Hindlimb muscle (tissue), 1 donor: ENCODE measurements at regions not wholly inside any gene's neighbourhood (a gene's known extent, or its start where the extent isn't known, plus 50 kb on each side); places are given as distances from the start of the nearest gene placed in this dataset.

ENCODE experiments used
- DNase-seq: peaks from one replicate; pipeline ENCODE4 v3.0.0-alpha.2; 2013

DNA sequence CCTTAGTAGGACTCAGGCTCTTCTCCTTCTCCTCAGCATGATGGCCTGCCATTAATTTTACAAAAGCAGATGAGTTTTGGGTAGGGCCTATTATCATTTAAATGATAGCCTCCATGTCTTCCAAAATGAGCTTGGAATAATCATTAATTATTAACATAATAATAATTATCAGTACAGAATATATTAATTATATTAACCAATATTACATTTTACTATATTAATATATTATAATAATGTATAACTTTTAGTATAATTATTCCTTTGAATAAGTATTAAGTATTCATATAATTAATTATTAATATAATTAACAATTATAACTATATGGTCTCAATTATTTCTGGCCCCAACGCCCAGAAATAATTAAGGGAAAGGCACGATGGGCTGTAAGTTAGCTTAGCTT is 318.6 kb upstream of the ADGRL4 start:
- DNase-seq, result no peak

DNA sequence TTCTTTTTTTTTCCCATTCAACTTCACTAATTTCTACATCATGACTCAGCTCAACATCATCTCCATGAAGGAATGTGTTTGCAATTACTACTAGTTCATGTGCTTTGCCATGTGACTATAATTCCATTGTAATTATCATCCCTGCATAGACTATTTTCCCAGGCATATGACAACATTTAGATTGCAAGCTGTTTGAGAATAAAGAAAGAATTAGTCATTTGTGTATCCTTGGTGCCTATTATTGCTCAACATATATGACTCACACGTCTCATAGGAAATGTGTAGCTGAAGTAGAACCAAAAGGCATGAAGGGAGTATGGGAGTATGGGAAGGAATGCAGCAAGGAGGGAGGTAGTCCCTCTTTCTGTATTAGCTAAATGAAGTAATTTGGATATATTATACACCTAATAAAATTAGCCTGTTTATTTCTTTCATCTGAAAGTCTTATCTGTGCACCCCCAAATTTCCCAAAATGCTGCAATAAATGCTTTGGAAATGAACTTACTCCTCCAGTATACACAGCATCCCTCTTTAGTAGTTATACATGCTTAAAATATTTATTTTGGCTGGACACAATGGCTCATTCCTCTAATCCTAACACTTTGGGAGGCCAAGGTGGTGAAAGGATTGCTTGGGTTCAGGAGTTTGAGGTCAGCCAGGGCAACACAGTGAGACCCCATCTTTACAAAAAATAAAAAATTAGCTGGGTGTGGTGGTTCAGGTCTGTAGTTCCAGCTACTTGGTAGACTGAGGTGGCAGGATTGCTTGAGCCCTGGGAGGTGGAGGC is 316.9 kb upstream of the ADGRL4 start:
- DNase-seq, result no peak

DNA sequence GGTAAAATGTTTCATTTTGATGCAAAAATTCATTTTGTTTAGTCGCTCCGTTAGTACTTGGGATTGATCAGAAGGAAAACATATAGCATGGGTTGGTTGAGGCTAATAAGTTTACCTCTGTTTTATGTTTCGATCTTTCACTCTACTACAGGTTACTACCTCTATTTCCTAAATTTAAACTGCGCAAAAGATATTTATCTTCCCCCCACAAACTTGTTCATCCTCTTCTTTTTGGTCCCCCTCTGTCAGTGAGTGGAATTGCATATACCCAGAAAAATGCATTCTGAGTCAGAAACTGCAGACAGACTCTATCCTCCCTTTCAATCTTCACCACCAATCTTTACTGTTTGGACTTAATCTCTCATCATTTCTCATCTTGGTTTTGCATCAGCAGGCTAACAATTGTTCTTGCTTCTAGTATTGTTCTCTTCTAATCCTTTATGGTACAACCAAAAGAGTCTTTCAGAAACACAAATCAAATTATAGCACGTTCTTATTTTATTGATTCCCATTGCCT is 316.0 kb upstream of the ADGRL4 start:
- no peak for DNase-seq

DNA sequence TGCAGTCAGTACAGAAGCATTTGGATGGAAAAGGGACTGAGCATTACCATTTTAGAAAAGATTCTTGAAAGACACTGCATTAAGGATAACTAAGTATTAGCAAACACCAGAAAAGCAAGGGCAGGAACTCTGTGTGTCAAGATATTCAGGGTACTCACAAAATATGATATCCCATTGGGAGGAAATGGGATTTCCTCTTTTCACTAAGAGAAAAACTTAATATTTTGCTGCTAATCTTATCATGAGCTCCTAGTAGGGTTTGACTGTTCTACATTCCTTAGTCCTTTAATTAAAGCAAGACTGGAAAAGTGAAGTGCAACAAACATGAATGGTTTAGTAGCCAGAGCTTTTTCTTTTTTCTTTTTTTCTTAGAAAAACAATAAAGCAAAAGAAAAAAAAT is 305.9 kb upstream of the ADGRL4 start:
- DNase-seq, result no peak

DNA sequence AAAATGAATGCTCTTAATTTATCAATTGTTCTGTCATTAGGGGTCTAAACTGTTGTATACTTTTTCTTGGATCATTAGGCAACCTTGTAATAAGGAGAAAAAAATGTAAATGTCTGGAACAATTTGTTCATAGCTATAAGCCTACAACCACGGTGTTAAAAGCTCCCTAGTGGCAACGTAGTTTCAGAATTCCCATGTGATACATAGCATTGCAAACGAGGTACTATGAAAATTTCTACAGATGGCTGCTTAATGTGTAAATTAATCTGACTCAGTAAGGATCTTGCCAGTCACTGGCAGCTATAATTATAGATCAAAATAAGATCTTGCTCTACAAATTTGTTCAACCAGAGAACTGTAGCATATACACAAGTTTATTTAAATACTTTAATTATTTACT is 304.1 kb upstream of the ADGRL4 start:
- no peak for DNase-seq

DNA sequence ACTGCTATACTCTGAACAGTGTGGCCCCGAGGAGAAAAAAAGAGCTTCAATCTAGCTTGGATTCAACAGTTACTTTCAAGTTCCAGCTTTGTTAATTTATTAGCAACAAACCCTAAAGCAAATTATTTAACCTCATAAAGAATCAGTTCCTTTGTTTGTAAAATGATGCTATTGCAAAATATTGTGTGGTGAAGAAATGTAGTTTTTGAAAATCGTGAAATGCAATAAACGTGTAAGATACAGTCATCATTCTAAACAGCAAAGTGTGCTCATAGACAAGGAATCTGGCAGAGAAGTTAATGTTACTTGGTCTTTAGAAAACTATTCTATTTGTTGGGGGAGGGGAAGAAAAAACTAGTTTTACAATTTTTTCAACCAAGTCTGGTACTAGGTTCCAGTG is 297.6 kb upstream of the ADGRL4 start:
- DNase-seq, result no peak

DNA sequence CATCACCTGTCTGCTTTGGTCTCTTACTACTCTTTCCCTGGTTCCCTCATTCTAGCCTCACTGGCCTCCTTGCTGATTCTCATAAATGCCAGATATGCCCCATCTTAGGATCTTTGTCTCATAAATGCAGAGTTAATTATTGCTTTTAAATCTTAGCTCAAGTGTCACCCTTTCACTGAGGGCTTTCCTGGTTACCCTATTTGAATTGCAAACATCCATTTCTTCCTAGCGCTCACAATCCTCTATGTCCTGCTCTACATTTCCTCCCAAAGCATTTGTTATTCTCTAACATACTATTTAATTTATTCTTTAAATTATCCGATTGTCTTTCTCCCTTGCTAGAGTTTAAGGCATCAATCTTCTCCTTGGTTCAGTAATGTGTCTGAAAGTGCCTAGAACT is 296.5 kb upstream of the ADGRL4 start:
- DNase-seq, result no peak

DNA sequence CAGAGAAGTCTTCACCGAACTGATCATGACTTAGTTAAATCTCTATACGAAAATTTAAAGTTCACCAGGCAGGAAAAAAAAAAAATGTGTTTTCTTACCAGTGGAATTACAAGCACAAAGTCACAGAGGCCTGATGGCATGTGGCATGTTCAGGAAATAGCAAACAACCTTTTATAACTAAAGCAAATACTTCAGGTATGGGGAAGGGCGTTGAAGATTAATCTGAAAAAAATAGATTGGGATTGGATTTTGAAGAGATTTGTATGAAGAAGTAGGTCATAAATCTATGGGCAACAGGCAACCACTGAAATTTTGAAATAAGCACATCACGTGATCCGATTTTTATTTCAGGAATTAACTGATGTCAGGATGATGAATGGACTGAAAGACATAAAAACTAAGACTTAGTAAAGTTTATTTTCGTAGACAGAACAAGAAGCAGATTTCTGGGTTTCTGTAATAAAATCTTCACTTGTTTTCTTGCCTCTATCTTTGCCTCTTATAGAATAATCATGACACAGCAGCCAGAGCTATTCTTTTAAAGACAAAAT is 295.9 kb upstream of the ADGRL4 start:
- DNase-seq, result no peak

DNA sequence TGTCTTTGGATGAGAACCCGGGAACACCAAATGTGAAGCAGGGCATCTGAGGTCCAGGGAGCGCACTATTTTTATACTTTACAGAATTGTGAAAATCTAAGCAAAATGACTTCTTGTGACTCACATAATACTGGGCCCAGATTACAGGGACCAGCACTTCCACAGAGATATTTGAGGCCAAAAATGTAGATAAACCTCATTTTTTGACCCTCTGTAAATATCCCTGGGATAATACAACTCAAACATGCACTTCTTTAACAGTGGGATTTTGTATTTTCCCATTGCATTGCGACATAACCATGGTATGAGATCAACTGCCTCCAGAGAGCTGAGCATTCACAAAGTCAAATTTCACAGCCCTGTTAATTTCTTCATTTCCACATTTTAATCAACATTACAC is 289.4 kb upstream of the ADGRL4 start:
- DNase-seq, result no peak

DNA sequence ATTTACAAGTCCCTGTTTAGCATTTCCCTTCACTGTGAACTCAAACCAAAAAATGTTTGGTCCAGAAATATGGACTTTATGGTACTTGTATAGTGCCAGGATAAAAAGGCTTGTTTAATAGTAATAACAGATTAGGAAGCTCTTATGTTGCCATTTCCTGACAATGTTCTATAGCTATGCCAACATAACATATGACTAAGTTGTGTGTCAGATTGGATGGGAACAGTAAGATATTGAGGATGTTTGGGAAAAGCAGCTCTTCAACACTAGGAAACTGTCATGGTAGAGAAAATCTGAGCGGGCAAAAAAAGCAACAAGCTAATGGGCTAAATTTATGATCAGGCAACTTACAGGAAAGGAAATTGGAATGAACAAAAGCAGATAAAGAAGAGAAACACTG is 287.1 kb upstream of the ADGRL4 start:
- no peak for DNase-seq

DNA sequence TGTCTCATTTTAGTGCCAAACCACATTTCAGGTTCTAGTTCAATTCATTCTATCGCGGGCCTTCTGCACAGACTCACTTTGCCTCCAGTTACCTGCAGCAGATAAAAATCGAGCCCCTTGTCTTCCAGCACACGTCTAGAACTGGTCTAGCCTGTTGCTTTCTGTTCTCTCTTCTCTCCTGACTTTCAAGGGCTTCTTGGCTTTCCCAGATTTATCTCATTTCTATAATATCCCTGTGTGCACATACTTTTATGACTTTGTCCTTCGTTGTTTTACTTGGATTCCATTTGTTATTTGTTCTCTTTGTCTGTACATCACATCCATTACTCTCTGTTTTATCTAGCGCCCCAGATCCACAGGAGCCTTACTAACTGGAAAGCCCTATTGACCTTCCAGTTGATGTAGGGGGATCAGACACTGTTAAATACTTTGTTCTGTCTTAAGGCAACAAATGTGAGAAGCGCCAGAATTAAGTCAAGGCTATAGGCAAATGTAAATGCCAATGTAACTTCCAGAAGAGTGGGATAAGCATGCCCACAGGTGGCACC is 284.5 kb upstream of the ADGRL4 start:
- DNase-seq, result no peak

DNA sequence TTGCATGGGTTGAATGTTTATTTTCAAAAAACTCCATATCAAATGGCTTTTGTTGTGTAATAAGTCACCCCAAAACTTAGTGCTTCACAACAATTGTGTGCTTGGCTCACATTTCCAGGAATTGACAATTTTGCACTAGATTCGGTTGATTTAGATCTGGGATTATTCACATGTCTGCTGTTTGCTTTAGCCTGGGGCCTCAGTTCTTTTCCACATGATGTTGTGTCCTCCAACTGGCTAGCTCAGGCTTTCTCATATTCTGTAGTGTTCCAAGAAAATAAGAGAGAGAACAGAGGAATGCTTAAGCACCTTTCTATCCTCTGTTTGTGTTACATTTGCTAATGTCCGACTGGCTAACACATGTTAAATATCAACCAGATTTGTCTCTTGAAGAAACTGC is 281.5 kb upstream of the ADGRL4 start:
- no peak for DNase-seq

DNA sequence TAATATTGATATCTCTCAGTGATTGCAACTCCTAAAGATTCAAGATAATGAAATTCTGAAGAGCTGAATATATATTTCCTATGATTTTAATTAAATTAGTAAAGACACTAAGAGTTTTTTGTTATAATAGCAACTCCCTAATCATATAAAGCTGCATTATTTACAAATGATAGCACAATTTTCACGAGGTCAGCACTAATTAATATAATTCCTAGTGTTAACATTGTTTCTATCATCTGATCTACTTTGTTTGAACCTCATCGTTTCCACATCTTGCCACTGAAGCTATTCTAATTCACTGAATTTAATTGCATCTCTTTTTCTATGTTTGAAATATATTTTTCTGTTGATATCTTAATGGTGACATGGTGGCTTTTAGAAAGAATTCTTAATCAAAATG is 279.1 kb upstream of the ADGRL4 start:
- DNase-seq, result no peak

DNA sequence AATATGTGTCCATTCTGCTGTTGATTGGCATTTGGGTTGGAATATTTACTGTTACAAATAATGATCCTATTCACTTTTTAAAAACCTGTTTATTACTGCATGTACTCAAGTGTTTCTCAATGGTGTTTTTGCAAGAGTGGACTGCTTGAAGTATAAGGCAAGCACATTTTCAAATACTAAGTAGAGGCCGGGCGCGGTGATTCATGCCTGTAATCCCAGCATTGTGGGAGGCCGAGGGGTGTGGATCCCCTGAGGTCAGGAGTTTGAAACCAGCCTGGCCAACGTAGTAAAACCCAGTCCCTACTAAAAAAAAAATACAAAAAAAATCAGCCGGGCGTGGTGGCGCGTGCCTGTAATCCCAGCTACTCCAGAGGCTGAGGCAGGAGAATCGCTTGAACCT is 276.9 kb upstream of the ADGRL4 start:
- no peak for DNase-seq

DNA sequence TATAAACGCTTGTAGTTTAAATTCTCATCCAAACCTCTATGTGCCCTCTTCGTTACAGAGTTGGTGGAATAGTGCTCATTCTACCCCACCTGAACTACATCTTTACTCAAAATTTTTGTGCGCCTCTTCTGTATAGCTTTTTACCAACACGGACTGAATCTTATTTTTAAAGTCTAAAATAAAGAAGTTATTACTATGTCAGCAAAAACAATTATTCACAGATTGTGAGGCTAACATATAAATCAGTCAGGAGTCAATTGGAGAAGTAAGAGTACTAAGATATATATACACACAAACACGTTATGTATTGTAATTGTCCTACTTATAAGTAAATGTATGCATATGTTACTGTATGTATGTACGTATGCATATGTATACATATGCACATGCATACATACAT is 274.9 kb upstream of the ADGRL4 start:
- no peak for DNase-seq

DNA sequence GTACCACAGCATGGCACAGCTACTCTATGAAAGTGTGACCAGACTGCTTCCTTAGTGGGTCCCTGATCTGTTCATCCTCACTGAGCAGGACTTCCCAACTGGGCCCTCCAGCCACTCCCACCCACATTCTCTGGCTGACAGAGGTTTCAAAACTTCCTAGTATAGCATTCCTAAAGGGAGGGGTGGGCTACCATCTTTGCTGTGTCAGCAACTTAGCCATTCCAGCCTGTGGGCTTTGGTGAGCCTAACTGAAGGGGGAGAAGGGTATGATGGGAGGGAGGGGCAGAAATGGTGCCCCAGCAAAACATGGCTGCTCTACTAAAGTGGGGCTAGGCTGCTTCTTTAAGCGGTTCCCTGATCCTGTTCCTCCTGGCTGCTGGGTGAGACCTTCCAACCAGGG is 265.2 kb upstream of the ADGRL4 start:
- DNase-seq, result no peak

DNA sequence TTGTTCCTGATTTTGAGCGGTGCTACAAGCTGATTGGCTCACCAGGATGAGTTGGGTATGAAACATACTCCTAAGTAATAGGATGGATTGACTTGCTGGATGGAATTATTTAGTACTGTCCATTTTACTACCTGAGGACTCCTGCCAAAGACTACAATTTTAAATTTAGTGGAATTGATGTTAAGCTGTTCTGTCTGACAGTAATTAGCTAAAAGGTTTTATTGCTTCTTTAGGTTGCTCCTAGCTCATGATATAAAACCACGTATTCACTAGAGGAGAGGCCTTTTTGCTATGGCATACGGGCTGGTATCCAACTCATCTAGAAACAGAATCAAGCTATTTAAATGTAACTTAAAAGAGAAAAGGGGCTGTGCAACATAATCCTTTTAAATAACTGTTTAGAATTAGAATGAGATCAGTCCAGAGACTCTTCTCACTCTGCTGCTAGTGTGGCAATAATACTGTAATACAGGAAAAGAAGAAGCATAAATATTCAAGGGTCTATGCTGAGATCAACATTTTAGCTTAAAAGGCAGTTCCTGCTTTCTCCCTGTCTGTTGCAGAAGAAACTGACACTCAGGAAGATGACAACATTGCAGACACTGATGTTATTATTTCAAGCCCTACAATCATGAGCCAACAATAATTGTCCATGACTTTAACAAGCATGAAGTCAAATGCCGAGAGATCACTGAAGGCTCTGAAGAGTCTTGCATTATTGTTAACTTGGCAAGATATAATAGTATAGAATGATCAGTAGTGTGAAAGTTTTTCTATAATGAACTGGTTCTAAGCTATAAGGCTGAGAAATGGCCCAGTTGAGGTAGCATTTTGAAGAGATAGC is 258.7 kb upstream of the ADGRL4 start:
- no peak for DNase-seq

DNA sequence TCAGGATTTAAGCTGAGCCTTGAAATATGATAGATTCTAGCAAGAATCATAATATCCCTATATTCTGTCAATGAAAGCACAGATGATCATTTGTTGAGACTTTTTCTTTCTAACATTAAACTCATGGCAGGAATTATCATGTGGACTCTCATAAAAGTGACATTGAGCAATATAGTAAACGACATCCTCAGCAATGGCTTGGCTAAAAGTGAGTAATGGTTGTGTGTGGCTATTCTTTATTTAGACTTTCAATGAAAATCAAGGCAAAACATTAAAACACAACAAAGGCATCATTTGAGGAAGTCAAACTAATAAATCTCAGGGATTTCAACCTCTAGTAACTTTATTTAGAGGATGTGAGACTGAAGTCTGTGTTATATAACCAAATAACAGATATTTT is 257.8 kb upstream of the ADGRL4 start:
- no peak for DNase-seq

DNA sequence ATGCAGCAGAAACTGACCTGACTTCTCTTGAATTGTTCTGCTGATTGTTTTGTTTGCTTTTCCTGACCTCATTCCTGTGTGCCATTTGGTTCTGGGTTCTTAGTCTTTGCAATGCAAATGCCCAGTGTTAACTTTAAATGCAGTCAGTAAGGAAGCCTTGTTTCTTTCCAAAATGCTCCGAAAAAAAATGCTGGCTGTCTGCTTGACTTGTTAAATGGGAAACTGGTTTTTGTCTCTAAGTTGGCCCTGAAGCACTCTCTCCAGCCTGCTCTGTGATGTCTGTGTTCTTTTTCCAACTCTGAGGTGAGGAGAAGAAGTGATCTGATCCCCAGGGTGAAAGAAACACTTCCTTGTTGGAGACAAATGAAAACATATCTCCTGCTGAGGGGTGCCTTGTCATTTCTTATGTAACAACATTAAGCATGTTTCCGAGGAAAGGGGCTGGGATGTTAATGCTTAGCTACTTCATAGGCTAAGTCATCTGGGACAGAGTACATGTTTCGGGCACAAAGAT is 256.3 kb upstream of the ADGRL4 start:
- no peak for DNase-seq

DNA sequence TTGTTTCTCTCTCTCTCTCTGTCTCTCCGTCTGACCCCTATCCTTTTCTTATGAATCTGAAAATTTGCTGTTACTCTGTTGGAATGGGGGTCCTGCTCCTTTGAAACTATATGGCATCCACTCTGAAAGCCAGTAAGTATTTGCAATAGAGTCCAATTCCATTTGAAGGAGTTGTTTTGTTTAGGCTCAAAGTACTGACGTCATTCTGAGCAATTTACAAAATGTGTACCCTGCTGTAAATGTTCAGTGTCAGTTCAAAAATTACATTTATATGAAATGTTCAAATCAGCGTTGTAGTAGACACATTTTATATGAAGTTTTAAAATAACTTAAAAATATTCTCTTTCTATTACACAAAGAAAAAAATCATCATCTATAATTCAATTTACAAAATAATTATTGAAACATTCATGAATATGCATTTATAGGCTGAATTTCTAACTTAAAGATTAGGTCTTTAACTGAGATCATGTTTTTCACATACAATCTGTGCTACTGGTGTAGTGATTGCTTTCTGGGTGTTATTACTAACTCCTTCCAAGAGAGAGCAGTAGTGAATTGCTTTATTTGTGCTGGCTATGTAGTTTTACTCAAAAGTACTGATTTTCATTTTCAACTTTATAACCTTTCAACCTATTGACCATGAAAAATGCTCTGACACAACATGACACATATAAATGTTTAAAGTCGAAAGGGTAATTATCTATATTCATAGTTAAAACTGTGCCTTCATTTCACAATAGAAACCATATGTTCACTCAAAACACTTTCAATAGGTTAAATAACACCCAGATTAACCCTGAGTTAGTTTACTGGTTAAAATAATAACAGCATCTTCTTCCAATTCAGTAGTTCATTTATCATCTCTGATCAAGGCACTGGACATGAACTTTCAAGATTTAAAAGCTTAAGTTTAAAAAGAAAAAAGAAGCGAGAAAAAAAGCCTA is 253.1 kb upstream of the ADGRL4 start:
- DNase-seq, result peak; percentile 31

DNA sequence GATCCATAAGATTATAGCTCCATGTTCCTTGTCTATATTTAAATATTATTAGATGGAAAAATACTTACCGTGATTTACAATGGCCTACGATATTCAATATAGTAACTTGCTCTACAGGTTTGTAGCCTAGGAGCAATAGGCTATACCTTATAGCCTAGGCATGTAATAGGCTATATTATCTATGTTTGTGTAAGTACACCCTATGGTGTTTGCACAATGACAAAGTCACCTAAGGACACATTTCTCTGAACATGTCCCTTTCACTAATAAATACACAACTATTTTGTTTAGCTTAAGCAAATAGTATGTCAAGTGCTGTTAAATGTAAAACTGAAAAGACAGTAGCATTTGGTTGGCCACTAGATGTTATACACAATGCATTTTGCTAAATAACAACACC is 248.9 kb upstream of the ADGRL4 start:
- DNase-seq, result no peak

DNA sequence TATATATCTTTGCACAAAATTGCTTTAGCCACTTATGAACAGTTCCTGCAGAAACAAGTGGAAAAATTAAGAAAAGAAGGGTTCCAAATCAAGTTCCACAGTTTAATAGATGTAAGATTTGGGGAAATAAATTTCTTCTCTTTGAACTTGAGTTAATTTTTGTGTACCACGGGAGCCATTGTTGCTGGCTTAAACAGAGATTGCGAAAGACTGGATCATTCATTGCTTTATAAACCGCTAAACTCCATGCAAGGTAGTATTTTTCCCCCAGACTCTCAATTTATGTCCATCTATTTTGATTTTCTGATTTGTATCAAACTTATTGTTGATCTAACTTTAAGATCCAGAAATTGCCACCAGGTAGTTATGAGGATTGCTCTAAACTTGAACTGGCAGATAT is 246.1 kb upstream of the ADGRL4 start:
- no peak for DNase-seq
